ENCODE measurements at regions not wholly inside any gene's neighbourhood (a gene's known extent, or its start where the extent isn't known, plus 50 kb on each side); places are given as distances from the start of the nearest gene placed in this dataset.

DNA sequence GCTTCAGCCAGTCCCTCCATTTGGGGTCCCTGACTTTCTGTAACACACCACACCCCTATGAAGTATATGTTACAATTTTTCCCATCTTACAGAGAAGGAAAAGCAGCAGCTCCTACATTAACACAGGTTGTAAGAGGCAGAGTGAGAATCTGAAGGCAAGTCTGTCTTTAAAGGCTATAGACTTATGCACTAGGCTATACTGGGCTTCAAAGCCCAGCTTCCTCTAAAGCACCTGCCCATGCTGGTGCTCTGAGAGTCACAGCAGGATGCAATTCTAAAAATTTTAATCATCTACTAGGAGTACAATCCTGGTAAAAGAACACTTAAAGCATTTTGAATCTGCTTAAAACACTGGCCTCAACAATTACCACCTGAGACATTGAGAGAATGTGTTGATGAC is 113.0 kb upstream of the NLGN4Y start:
- TF ChIP-seq, protein P1, sequence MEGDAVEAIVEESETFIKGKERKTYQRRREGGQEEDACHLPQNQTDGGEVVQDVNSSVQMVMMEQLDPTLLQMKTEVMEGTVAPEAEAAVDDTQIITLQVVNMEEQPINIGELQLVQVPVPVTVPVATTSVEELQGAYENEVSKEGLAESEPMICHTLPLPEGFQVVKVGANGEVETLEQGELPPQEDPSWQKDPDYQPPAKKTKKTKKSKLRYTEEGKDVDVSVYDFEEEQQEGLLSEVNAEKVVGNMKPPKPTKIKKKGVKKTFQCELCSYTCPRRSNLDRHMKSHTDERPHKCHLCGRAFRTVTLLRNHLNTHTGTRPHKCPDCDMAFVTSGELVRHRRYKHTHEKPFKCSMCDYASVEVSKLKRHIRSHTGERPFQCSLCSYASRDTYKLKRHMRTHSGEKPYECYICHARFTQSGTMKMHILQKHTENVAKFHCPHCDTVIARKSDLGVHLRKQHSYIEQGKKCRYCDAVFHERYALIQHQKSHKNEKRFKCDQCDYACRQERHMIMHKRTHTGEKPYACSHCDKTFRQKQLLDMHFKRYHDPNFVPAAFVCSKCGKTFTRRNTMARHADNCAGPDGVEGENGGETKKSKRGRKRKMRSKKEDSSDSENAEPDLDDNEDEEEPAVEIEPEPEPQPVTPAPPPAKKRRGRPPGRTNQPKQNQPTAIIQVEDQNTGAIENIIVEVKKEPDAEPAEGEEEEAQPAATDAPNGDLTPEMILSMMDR (IDR thresholded peaks at IDR 0.05; ENCODE audit: extremely low read depth in 1 of 2, insufficient read depth in 1 of 2, low read depth in 1 of 2, low read length in 2 of 2): no peak
- TF ChIP-seq EZH2 (IDR thresholded peaks at IDR 0.05; ENCODE audit: borderline replicate concordance, low read depth, low read length, severe bottlenecking): no peak
- no peak for TF ChIP-seq POLR2A (IDR thresholded peaks at IDR 0.05; ENCODE audit: low read depth, low read length)
- no peak for TF ChIP-seq MYC (IDR thresholded peaks at IDR 0.05; ENCODE audit: low read depth, low read length)
- TF ChIP-seq, protein P2, sequence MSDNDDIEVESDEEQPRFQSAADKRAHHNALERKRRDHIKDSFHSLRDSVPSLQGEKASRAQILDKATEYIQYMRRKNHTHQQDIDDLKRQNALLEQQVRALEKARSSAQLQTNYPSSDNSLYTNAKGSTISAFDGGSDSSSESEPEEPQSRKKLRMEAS (IDR thresholded peaks at IDR 0.05; ENCODE audit: insufficient read depth, insufficient read length): no peak
- TF ChIP-seq POLR2AphosphoS5 (IDR thresholded peaks at IDR 0.05; ENCODE audit: insufficient read depth, low read depth, low read length): no peak
- TF ChIP-seq FOS (IDR thresholded peaks at IDR 0.05; ENCODE audit: borderline replicate concordance, insufficient read depth, low read length): no peak

Data from endothelial cell of umbilical vein (primary cell).